ENCODE measurements at regions not wholly inside any gene's neighbourhood (a gene's known extent, or its start where the extent isn't known, plus 50 kb on each side); places are given as distances from the start of the nearest gene placed in this dataset.
A peak's percentile ranks its signal among the peaks of the same experiment; 100 is the strongest.
"Not testable (repeated sequence)": the region's sequence is repeated elsewhere in the genome, so short reads cannot be mapped to it uniquely, and the experiment has no call there.

GRCh38 chr20:16801919-16802651 is 53.9 kb downstream of the OTOR start:
- peak in 2 of 4 experiments; percentile 3 to 35 for DNase-seq

- no peak for DNase-seq
These were observed 54.4 kb downstream of the OTOR start for GRCh38 chr20:16802652-16802935.

- DNase-seq: peak in 1 of 4 experiments; percentile 5
These were observed 56.0 kb downstream of the OTOR start for GRCh38 chr20:16803965-16804792.

GRCh38 chr20:16804793-16805187 is 56.6 kb downstream of the OTOR start:
- no peak for DNase-seq

- no peak for DNase-seq
These were observed 57.9 kb downstream of the OTOR start for GRCh38 chr20:16806061-16806460.

GRCh38 chr20:16806886-16807285 is 58.7 kb downstream of the OTOR start:
- DNase-seq: no peak

GRCh38 chr20:16808796-16809195 is 60.6 kb downstream of the OTOR start:
- no peak for DNase-seq

GRCh38 chr20:16810216-16810615 is 62.1 kb downstream of the OTOR start:
- DNase-seq: no peak

- no peak for DNase-seq
These were observed 68.0 kb downstream of the OTOR start for GRCh38 chr20:16816192-16816591.

GRCh38 chr20:16819483-16819882 is 71.3 kb downstream of the OTOR start:
- DNase-seq: no peak

GRCh38 chr20:16821211-16822089 is 73.3 kb downstream of the OTOR start:
- DNase-seq: no peak

- no peak for DNase-seq
These were observed 76.5 kb downstream of the OTOR start for GRCh38 chr20:16824664-16825063.

- no peak for DNase-seq
These were observed 80.6 kb downstream of the OTOR start for GRCh38 chr20:16828666-16829305.

GRCh38 chr20:16835690-16836089 is 87.5 kb downstream of the OTOR start:
- DNase-seq: not testable (repeated sequence)

- no peak for DNase-seq
These were observed 94.4 kb downstream of the OTOR start for GRCh38 chr20:16842486-16843120.

- DNase-seq: no peak
These were observed 96.2 kb downstream of the OTOR start for GRCh38 chr20:16844406-16844805.

- no peak for DNase-seq
These were observed 97.8 kb downstream of the OTOR start for GRCh38 chr20:16846006-16846405.

GRCh38 chr20:16848061-16848460 is 99.9 kb downstream of the OTOR start:
- no peak for DNase-seq

- no peak for DNase-seq
These were observed 100.4 kb downstream of the OTOR start for GRCh38 chr20:16848526-16848925.

- no peak for DNase-seq
These were observed 112.8 kb downstream of the OTOR start for GRCh38 chr20:16860914-16861313.

GRCh38 chr20:16861708-16862107 is 113.5 kb downstream of the OTOR start:
- no peak for DNase-seq

GRCh38 chr20:16863303-16863702 is 115.1 kb downstream of the OTOR start:
- no peak for DNase-seq

Data from activated naive CD4-positive, alpha-beta T cell (primary cell).